Mammary epithelial cell (primary cell): ENCODE measurements at regions not wholly inside any gene's neighbourhood (a gene's known extent, or its start where the extent isn't known, plus 50 kb on each side); places are given as distances from the start of the nearest gene placed in this dataset.

Experiments
- CTCF ChIP-seq, 2 donors: IDR thresholded peaks in 1 of 2; conservative IDR thresholded peaks in 1 of 2; 2 replicates each; pipeline ENCODE4 v1.5.1; 2011 to 2012; ENCODE audit warnings: inconsistent platforms in 2 of 2, low read length in 2 of 2, mild to moderate bottlenecking in 2 of 2, control low read depth in 1 of 2, low read depth in 1 of 2; ENCODE audit not compliant: insufficient read depth in 1 of 2; ENCODE audit errors: extremely low read depth in 1 of 2
- EZH2 ChIP-seq: IDR thresholded peaks from 2 replicates; pipeline ENCODE4 v1.6.1; 2012; ENCODE audit warnings: low read length, inconsistent platforms, borderline replicate concordance

- no peak for TF ChIP-seq EZH2
- TF ChIP-seq CTCF (conservative IDR thresholded peaks at IDR 0.05 in 1 of 2, IDR thresholded peaks at IDR 0.05 in 1 of 2; ENCODE audit: extremely low read depth in 1 of 2, insufficient read depth in 1 of 2, low read depth in 1 of 2, low read length in 2 of 2): no peak
Measured at GRCh38 chr7:124201768-124202349, 169.0 kb upstream of the TMEM229A start.
